Erythroblast (primary cell): ENCODE measurements at regions not wholly inside any gene's neighbourhood (a gene's known extent, or its start where the extent isn't known, plus 50 kb on each side); places are given as distances from the start of the nearest gene placed in this dataset.

Experiments used
- GATA1 ChIP-seq: IDR thresholded peaks from 2 replicates; pipeline ENCODE4 v1.6.1; 2011; ENCODE audit warnings: low read depth, mild to moderate bottlenecking, control low read depth, low read length, moderate library complexity
- POLR2A ChIP-seq: IDR thresholded peaks from 2 replicates; pipeline ENCODE4 v1.6.1; 2011; ENCODE audit warnings: mild to moderate bottlenecking, low read length

- no peak for TF ChIP-seq POLR2A
- TF ChIP-seq GATA1 = no peak
Observed at GRCh38 chr9:105044518-105044917, 116.6 kb upstream of the ABCA1 start.
